Keratinocyte (primary cell): ENCODE measurements at regions not wholly inside any gene's neighbourhood (a gene's known extent, or its start where the extent isn't known, plus 50 kb on each side); places are given as distances from the start of the nearest gene placed in this dataset.

Source experiments
- CTCF ChIP-seq, 3 experiments: IDR thresholded peaks in 1 of 3; conservative IDR thresholded peaks in 1 of 3; optimal IDR thresholded peaks in 1 of 3; 2 replicates in 2 of 3; 3 replicates in 1 of 3; pipeline versions ENCODE3 to v1.5.1; 2011; ENCODE audit warnings: low read length in 3 of 3, mild to moderate bottlenecking in 3 of 3, moderate library complexity in 2 of 3, control low read depth in 1 of 3, inconsistent platforms in 1 of 3; ENCODE audit not compliant: insufficient read depth in 2 of 3; ENCODE audit errors: extremely low read depth in 1 of 3
- EZH2 ChIP-seq: IDR thresholded peaks from one replicate; pipeline ENCODE4 v1.6.1; 2012; ENCODE audit warnings: inconsistent platforms, mild to moderate bottlenecking, low read length, moderate library complexity

- no peak for TF ChIP-seq CTCF (optimal IDR thresholded peaks at IDR 0.05 in 1 of 3, IDR thresholded peaks at IDR 0.05 in 1 of 3, conservative IDR thresholded peaks at IDR 0.05 in 1 of 3; ENCODE audit: extremely low read depth in 1 of 3, insufficient read depth in 2 of 3, low read length in 3 of 3)
- TF ChIP-seq EZH2 = no peak
Observed at GRCh38 chr10:36761121-36761520, 364.3 kb upstream of the ANKRD30A start.
